ENCODE measurements at regions not wholly inside any gene's neighbourhood (a gene's known extent, or its start where the extent isn't known, plus 50 kb on each side); places are given as distances from the start of the nearest gene placed in this dataset.

- Histone ChIP-seq H3K23ac (ENCODE audit: insufficient read length) (no peak overlapping the region), H3K14ac (ENCODE audit: insufficient read length) (no peak overlapping the region), H3K27me3 (replicated peaks in 1 of 4; ENCODE audit: control insufficient read depth in 3 of 4, extremely low read depth in 1 of 4, insufficient read depth in 3 of 4, low read length in 3 of 4) (no peaks in the 10 kb centered on the region), H2BK120ac (replicated peaks; ENCODE audit: low read depth, low read length) (no peak overlapping the region), H3K27ac (ENCODE audit: low read depth, low read length) (no peak overlapping the region), H3K4me3 (ENCODE audit: extremely low read depth in 1 of 4, insufficient read depth in 2 of 4, low read depth in 3 of 4, low read length in 4 of 4) (no peak overlapping the region), H3K23me2 (ENCODE audit: low read depth, low read length) (no peaks in the 10 kb centered on the region), H3K9me3 (ENCODE audit: insufficient read depth in 2 of 2, low read depth in 1 of 2, low read length in 1 of 2) (peaks cover 15 to 18% of the 10 kb centered on the region in 2 experiments), H3K4me2 (ENCODE audit: insufficient read depth in 1 of 2, low read depth in 2 of 2, low read length in 2 of 2) (no peak overlapping the region), H3K9ac (replicated peaks in 1 of 4; ENCODE audit: extremely low read depth in 1 of 4, low read depth in 3 of 4, low read length in 3 of 4) (no peak overlapping the region), H2AK5ac (ENCODE audit: low read depth, low read length) (no peak overlapping the region), H2BK5ac (ENCODE audit: low read depth, low read length) (no peak overlapping the region), H2BK12ac (ENCODE audit: low read depth, low read length) (no peak overlapping the region), H2BK20ac (ENCODE audit: low read length) (no peak overlapping the region), H4K91ac (replicated peaks; ENCODE audit: insufficient read length, low read length) (no peak overlapping the region), H2AFZ (ENCODE audit: low read length) (no peak overlapping the region), H4K20me1 (replicated peaks in 1 of 2; ENCODE audit: control insufficient read depth in 1 of 2, insufficient read depth in 2 of 2, low read length in 2 of 2) (no peaks in the 10 kb centered on the region), H3K79me1 (ENCODE audit: low read depth, low read length) (no peaks in the 10 kb centered on the region), H3K36me3 (ENCODE audit: control insufficient read depth in 2 of 4, insufficient read depth in 4 of 4, low read length in 3 of 4) (no peaks in the 10 kb centered on the region; a peak in 1 of 8 replicates), H3K79me2 (ENCODE audit: control insufficient read depth in 1 of 2, insufficient read depth in 2 of 2, low read length in 2 of 2) (no peaks in the 10 kb centered on the region), H3K4me1 (replicated peaks in 1 of 4; ENCODE audit: control insufficient read depth in 3 of 4, insufficient read depth in 4 of 4, low read length in 3 of 4) (no peaks in the 10 kb centered on the region), H3K56ac (replicated peaks; ENCODE audit: insufficient read length, low read depth, low read length) (no peak overlapping the region), H2BK15ac (ENCODE audit: low read length) (no peak overlapping the region), H3K18ac (ENCODE audit: extremely low read depth, low read length) (no peak overlapping the region), H3K4ac (replicated peaks; ENCODE audit: insufficient read length, low read depth, low read length) (no peak overlapping the region), H4K5ac (ENCODE audit: insufficient read length, low read depth, low read length) (no peak overlapping the region), H4K8ac (ENCODE audit: extremely low read depth, insufficient read depth, low read length) (no peak overlapping the region)
- no peak for DNase-seq (ENCODE audit: low read depth in 1 of 2, low spot score in 2 of 2)
- POLR2A ChIA-PET (ENCODE audit: partially characterized antibody): no interaction called here
- TF ChIP-seq RAD21 (IDR thresholded peaks at IDR 0.05 in 1 of 2, conservative IDR thresholded peaks at IDR 0.05 in 1 of 2; ENCODE audit: low read depth in 2 of 2, low read length in 2 of 2) (no peak), ATF2 (IDR thresholded peaks at IDR 0.05; ENCODE audit: low read length) (no peak), GABPA (IDR thresholded peaks at IDR 0.05; ENCODE audit: borderline replicate concordance, insufficient read depth, low read length) (no peak), CTBP2 (IDR thresholded peaks at IDR 0.05; ENCODE audit: borderline replicate concordance, insufficient read depth, insufficient read length, low read length) (no peak), BRCA1 (IDR thresholded peaks at IDR 0.05; ENCODE audit: low read depth, low read length) (no peak), CBX8 (IDR thresholded peaks at IDR 0.05; ENCODE audit: borderline replicate concordance, low read depth, low read length) (no peak)
- no peak for FAIRE-seq
- CTCF ChIA-PET (ENCODE audit: partially characterized antibody): no interaction called here
These were observed 739.1 kb upstream of the ATXN7L3B start for GRCh38 chr12:73798523-73798922.

Measured in H1 (cell line).